Neuronal stem cell (in vitro differentiated cells): ENCODE measurements at regions not wholly inside any gene's neighbourhood (a gene's known extent, or its start where the extent isn't known, plus 50 kb on each side); places are given as distances from the start of the nearest gene placed in this dataset.
"Not testable (repeated sequence)": the region's sequence is repeated elsewhere in the genome, so short reads cannot be mapped to it uniquely, and the experiment has no call there.

ENCODE experiments used
- DNase-seq: peaks from one replicate; pipeline ENCODE4 v3.0.0-alpha.2; 2013; ENCODE audit warnings: low spot score
- H2AFZ ChIP-seq: one replicate; pipeline ENCODE4 v1.6.1; 2013; ENCODE audit warnings: mild to moderate bottlenecking, low read length, inconsistent platforms
- H2AK5ac ChIP-seq: 2 replicates; pipeline ENCODE4 v1.6.1; 2013; ENCODE audit warnings: low read depth, mild to moderate bottlenecking, inconsistent platforms, low read length, moderate library complexity, mixed read lengths
- H2BK120ac ChIP-seq: 2 replicates; pipeline ENCODE4 v1.6.1; 2013; ENCODE audit warnings: low read depth, mild to moderate bottlenecking, inconsistent platforms, low read length, moderate library complexity, mixed read lengths
- H2BK12ac ChIP-seq: one replicate; pipeline ENCODE4 v1.6.1; 2013; ENCODE audit warnings: low read length, inconsistent platforms
- H2BK15ac ChIP-seq: 2 replicates; pipeline ENCODE4 v1.6.1; 2013; ENCODE audit warnings: mild to moderate bottlenecking, low read length, inconsistent platforms, mixed read lengths
- H2BK5ac ChIP-seq: one replicate; pipeline ENCODE4 v1.6.1; 2013; ENCODE audit warnings: inconsistent platforms, mild to moderate bottlenecking, low read length, moderate library complexity
- H3K14ac ChIP-seq: one replicate; pipeline ENCODE4 v1.6.1; 2013; ENCODE audit warnings: low read length, inconsistent platforms
- H3K18ac ChIP-seq: 2 replicates; pipeline ENCODE4 v1.6.1; 2013; ENCODE audit warnings: low read length, inconsistent platforms
- H3K23ac ChIP-seq: 2 replicates; pipeline ENCODE4 v1.6.1; 2013; ENCODE audit warnings: low read depth, mild to moderate bottlenecking, mixed read lengths, low read length, inconsistent platforms; ENCODE audit not compliant: poor library complexity
- H3K27ac ChIP-seq: replicated peaks from 3 replicates; pipeline ENCODE4 v1.5.1; 2013; ENCODE audit warnings: low read length, inconsistent platforms
- H3K27me3 ChIP-seq, 3 experiments: 2 replicates each; pipeline ENCODE4 v1.6.1; 2013; ENCODE audit warnings: low read length in 3 of 3, mild to moderate bottlenecking in 2 of 3, inconsistent platforms in 1 of 3, low read depth in 1 of 3, mixed read lengths in 1 of 3, moderate library complexity in 1 of 3; ENCODE audit not compliant: control insufficient read depth in 3 of 3, insufficient read depth in 3 of 3
- H3K36me3 ChIP-seq, 2 donors: replicated peaks in 1 of 2; 2 replicates each; pipeline ENCODE4 v1.6.1; 2013; ENCODE audit warnings: low read length in 2 of 2; ENCODE audit not compliant: control insufficient read depth in 2 of 2, insufficient read depth in 2 of 2
- H3K4ac ChIP-seq: 2 replicates; pipeline ENCODE4 v1.6.1; 2013; ENCODE audit warnings: inconsistent platforms, mild to moderate bottlenecking, low read length, moderate library complexity
- H3K4me1 ChIP-seq, 2 donors: 1 replicate in 1 of 2; 2 replicates in 1 of 2; pipeline ENCODE4 v1.6.1; 2013; ENCODE audit warnings: low read length in 2 of 2, low read depth in 1 of 2; ENCODE audit not compliant: control insufficient read depth in 2 of 2, insufficient read depth in 1 of 2
- H3K4me2 ChIP-seq: one replicate; pipeline ENCODE4 v1.6.1; 2013; ENCODE audit warnings: mild to moderate bottlenecking, low read length, inconsistent platforms; ENCODE audit not compliant: insufficient read depth, poor library complexity, severe bottlenecking
- H3K4me3 ChIP-seq, 2 donors: 2 replicates each; pipeline ENCODE4 v1.5.1; 2013; ENCODE audit warnings: low read length in 2 of 2, mild to moderate bottlenecking in 2 of 2, inconsistent platforms in 1 of 2, moderate library complexity in 1 of 2
- H3K79me1 ChIP-seq: one replicate; pipeline ENCODE4 v1.6.1; 2013; ENCODE audit warnings: low read depth, mild to moderate bottlenecking, inconsistent platforms, low read length, moderate library complexity
- H3K9ac ChIP-seq: one replicate; pipeline ENCODE4 v1.6.1; 2013; ENCODE audit warnings: mild to moderate bottlenecking, low read depth, low read length, inconsistent platforms; ENCODE audit not compliant: poor library complexity
- H3K9me3 ChIP-seq, 2 donors: replicated peaks in 1 of 2; 2 replicates each; pipeline versions ENCODE3 to v1.6.1; 2013; ENCODE audit warnings: low read length in 2 of 2, mild to moderate bottlenecking in 2 of 2, inconsistent platforms in 1 of 2, low read depth in 1 of 2, mixed read lengths in 1 of 2, moderate library complexity in 1 of 2; ENCODE audit not compliant: control insufficient read depth in 2 of 2, insufficient read depth in 1 of 2
- H4K8ac ChIP-seq: one replicate; pipeline ENCODE4 v1.6.1; 2013; ENCODE audit warnings: low read depth, mild to moderate bottlenecking, inconsistent platforms, low read length, moderate library complexity
- H4K91ac ChIP-seq: one replicate; pipeline ENCODE4 v1.6.1; 2013; ENCODE audit warnings: low read length, low read depth, mild to moderate bottlenecking, inconsistent platforms; ENCODE audit not compliant: poor library complexity
- WGBS, 2 donors: extraction: QIAGEN DNeasy Blood & Tissue Kit; methylation state at CpG; one replicate each; pipeline ENCODE4 v1.1.7; 2013; ENCODE audit warnings: missing lambda C conversion rate in 2 of 2, mixed read lengths in 1 of 2; ENCODE audit not compliant: insufficient read length in 2 of 2, insufficient replicate concordance in 1 of 2; ENCODE audit errors: extremely low coverage in 2 of 2; 5-methylcytosine and 5-hydroxymethylcytosine counted together

GRCh38 chr10:33080467-33080866, 122.4 kb upstream of the ITGB1 start:
- not testable (repeated sequence) for H3K18ac ChIP-seq, H3K4ac ChIP-seq, H3K4me2 ChIP-seq, H2BK12ac ChIP-seq, H3K4me1 ChIP-seq, H2BK15ac ChIP-seq, H3K9me3 ChIP-seq, H2AK5ac ChIP-seq, H3K36me3 ChIP-seq, H3K27me3 ChIP-seq, DNase-seq, H3K79me1 ChIP-seq, H2AFZ ChIP-seq, H3K14ac ChIP-seq, H4K91ac ChIP-seq, H3K4me3 ChIP-seq, H3K27ac ChIP-seq, H3K9ac ChIP-seq, H2BK120ac ChIP-seq, H3K23ac ChIP-seq, H2BK5ac ChIP-seq, H4K8ac ChIP-seq
- WGBS, 2 donors, result no CpG with 5 or more reads among the region's 2 CpGs

- no peak overlapping the region for H2BK12ac ChIP-seq
- H3K36me3 ChIP-seq, result no peaks in the 10 kb centered on the region
- H3K9me3 ChIP-seq, result peaks cover 0 to 5% of the 10 kb centered on the region in 2 donors
- no peak overlapping the region for H2AK5ac ChIP-seq
- no peak overlapping the region for H4K8ac ChIP-seq
- H4K91ac ChIP-seq, result no peak overlapping the region
- peaks cover 0 to 2% of the 10 kb centered on the region in 2 donors for H3K4me1 ChIP-seq
- no peaks in the 10 kb centered on the region for H3K27me3 ChIP-seq
- no peak overlapping the region for H3K27ac ChIP-seq
- no peak overlapping the region for H3K4ac ChIP-seq
- no peak overlapping the region for H2BK15ac ChIP-seq
- no peak overlapping the region for H2BK120ac ChIP-seq
- WGBS, 2 donors, result no CpG with 5 or more reads among the region's 3 CpGs
- no peak overlapping the region for H3K18ac ChIP-seq
- DNase-seq, result no peak
- H3K4me2 ChIP-seq, result no peak overlapping the region
- no peak overlapping the region for H2BK5ac ChIP-seq
- no peak overlapping the region for H3K23ac ChIP-seq
- no peak overlapping the region for H2AFZ ChIP-seq
- H3K14ac ChIP-seq, result no peak overlapping the region
- H3K79me1 ChIP-seq, result no peaks in the 10 kb centered on the region
- H3K9ac ChIP-seq, result no peak overlapping the region
- no peak overlapping the region for H3K4me3 ChIP-seq
These were observed 116.4 kb upstream of the ITGB1 start for GRCh38 chr10:33074443-33074842.

- Histone ChIP-seq H3K4me1 (peaks cover 0 to 2% of the 10 kb centered on the region in 2 donors), H3K27me3 (no peaks in the 10 kb centered on the region), H3K27ac (no peak overlapping the region), H4K8ac (no peak overlapping the region), H2BK5ac (no peak overlapping the region), H2AFZ (no peak overlapping the region), H3K36me3 (no peaks in the 10 kb centered on the region), H2AK5ac (no peak overlapping the region), H2BK15ac (no peak overlapping the region), H4K91ac (no peak overlapping the region), H3K14ac (no peak overlapping the region), H2BK120ac (no peak overlapping the region), H3K9ac (no peak overlapping the region), H3K23ac (no peak overlapping the region), H3K4me3 (no peak overlapping the region), H3K79me1 (no peaks in the 10 kb centered on the region), H3K4ac (no peak overlapping the region), H3K9me3 (peaks cover 0 to 5% of the 10 kb centered on the region in 2 donors), H3K18ac (no peak overlapping the region), H3K4me2 (no peak overlapping the region), H2BK12ac (no peak overlapping the region)
- no peak for DNase-seq
- no CpG with 5 or more reads among the region's 10 CpGs for WGBS, 2 donors
These were observed 115.8 kb upstream of the ITGB1 start for GRCh38 chr10:33073641-33074415.

GRCh38 chr10:33071857-33072256, 113.8 kb upstream of the ITGB1 start:
- no peak overlapping the region for H4K91ac ChIP-seq
- no peak overlapping the region for H3K4ac ChIP-seq
- H2BK5ac ChIP-seq, result no peak overlapping the region
- H2AFZ ChIP-seq, result no peak overlapping the region
- no CpG with 5 or more reads among the region's 2 CpGs for WGBS, 2 donors
- no peaks in the 10 kb centered on the region for H3K79me1 ChIP-seq
- no peak overlapping the region for H3K4me3 ChIP-seq
- no peak overlapping the region for H3K14ac ChIP-seq
- H3K36me3 ChIP-seq, result no peaks in the 10 kb centered on the region
- no peaks in the 10 kb centered on the region for H3K9me3 ChIP-seq
- H3K23ac ChIP-seq, result no peak overlapping the region
- no peak overlapping the region for H2AK5ac ChIP-seq
- H3K9ac ChIP-seq, result no peak overlapping the region
- H3K4me2 ChIP-seq, result no peak overlapping the region
- no peak overlapping the region for H3K18ac ChIP-seq
- no peak overlapping the region for H4K8ac ChIP-seq
- no peaks in the 10 kb centered on the region for H3K27me3 ChIP-seq
- H3K4me1 ChIP-seq, result peaks cover 0 to 2% of the 10 kb centered on the region in 2 donors
- no peak overlapping the region for H2BK12ac ChIP-seq
- no peak for DNase-seq
- H3K27ac ChIP-seq, result no peak overlapping the region
- no peak overlapping the region for H2BK15ac ChIP-seq
- H2BK120ac ChIP-seq, result no peak overlapping the region
